IPS-20b (cell line): ENCODE measurements at regions not wholly inside any gene's neighbourhood (a gene's known extent, or its start where the extent isn't known, plus 50 kb on each side); places are given as distances from the start of the nearest gene placed in this dataset.

Experiments
- H3K27ac ChIP-seq: one replicate; pipeline ENCODE4 v1.5.1; 2013; ENCODE audit warnings: low read length
- H3K27me3 ChIP-seq: 2 replicates; pipeline ENCODE4 v1.6.1; 2013; ENCODE audit warnings: mild to moderate bottlenecking, low read length, inconsistent platforms; ENCODE audit not compliant: insufficient read depth
- H3K36me3 ChIP-seq: 2 replicates; pipeline ENCODE4 v1.6.1; 2013; ENCODE audit warnings: low read depth, mild to moderate bottlenecking, inconsistent platforms, low read length, moderate library complexity; ENCODE audit not compliant: insufficient read depth
- H3K4me1 ChIP-seq: 2 replicates; pipeline ENCODE4 v1.6.1; 2013; ENCODE audit warnings: mild to moderate bottlenecking, control low read depth, inconsistent platforms, low read length, moderate library complexity; ENCODE audit not compliant: insufficient read depth
- H3K4me3 ChIP-seq: 2 replicates; pipeline ENCODE4 v1.5.1; 2013; ENCODE audit warnings: mild to moderate bottlenecking, low read length, inconsistent platforms
- H3K9ac ChIP-seq: 2 replicates; pipeline ENCODE4 v1.6.1; 2013; ENCODE audit warnings: low read depth, mild to moderate bottlenecking, inconsistent platforms, low read length, moderate library complexity
- H3K9me3 ChIP-seq: 2 replicates; pipeline ENCODE4 v1.6.1; 2013; ENCODE audit warnings: mild to moderate bottlenecking, low read depth, low read length, inconsistent platforms; ENCODE audit not compliant: insufficient read depth

DNA sequence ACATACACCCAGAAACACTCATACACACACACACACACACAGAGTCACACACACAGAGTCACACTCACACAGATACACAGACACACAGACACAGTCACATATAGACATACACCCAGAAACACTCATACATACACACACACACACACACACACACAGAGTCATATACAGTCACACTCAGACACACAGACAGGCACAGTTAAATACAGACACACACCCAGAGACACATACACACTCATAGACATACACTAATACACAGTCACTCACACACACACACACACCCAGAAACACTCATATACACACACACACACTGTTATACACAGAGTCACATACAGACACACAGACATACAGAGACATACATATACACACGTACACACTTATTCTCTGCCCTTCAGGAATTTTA lies 250.9 kb downstream of the QKI start:
- Histone ChIP-seq H3K9me3 (no peaks in the 10 kb centered on the region; the same call in 1 of the 2 replicates), H3K4me3 (no peak overlapping the region), H3K36me3 (no peaks in the 10 kb centered on the region), H3K27ac (no peak overlapping the region), H3K4me1 (no peaks in the 10 kb centered on the region), H3K9ac (no peak overlapping the region), H3K27me3 (no peaks in the 10 kb centered on the region)

DNA sequence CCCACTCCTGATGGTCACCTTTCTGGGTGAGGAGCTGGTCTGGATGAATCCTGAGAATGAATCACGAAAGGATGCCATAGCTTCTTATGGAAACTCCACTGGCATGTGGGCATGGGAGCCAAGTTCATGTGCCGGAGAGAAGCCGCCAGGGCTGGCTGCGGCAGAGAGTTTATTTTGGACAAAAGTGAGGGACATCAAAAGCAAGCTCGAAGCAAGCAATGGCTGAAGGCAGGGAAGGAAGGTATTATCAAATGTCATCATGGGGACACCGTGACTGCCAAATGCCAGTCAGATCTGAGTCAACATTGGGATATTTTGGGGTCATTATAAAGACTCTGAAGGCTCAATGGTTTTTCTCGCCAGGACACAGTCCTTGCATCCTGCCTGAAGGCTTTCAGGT lies 249.1 kb downstream of the QKI start:
- no peaks in the 10 kb centered on the region for H3K4me1 ChIP-seq
- no peaks in the 10 kb centered on the region for H3K9me3 ChIP-seq
- H3K4me3 ChIP-seq: no peak overlapping the region
- no peak overlapping the region for H3K27ac ChIP-seq
- no peaks in the 10 kb centered on the region for H3K27me3 ChIP-seq
- no peak overlapping the region for H3K9ac ChIP-seq
- no peaks in the 10 kb centered on the region for H3K36me3 ChIP-seq

DNA sequence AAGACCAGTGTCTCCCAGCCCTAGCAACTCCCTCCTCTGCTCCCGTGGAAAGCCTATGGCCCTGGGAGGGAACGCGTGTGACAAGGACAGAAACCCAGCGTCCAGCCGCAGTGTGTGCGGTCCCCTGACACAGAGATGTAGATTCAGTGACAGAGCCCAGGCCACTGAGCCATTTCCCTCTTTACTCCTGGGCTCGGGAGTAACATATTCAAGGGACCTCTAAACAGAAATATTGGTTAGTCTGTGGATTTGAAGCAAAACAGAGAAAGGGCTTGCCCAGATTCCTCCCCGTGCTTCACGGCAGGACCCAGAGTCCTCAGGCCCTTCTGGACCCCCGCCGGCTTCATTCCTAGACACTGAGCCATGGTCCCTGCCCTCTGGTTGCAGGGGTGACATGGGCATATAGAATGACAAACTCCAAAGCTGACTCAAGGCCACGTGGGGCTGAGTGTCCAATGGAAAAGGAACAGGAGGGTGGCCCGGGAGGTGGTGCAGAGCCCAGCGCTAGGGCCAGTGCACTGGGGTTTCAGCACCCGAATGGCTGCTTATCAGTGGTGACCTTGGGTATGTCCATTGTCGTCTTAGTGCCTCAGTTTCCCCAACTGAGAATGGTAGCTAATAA lies 248.2 kb downstream of the QKI start:
- Histone ChIP-seq H3K36me3 (no peaks in the 10 kb centered on the region), H3K4me3 (no peak overlapping the region), H3K9ac (no peak overlapping the region), H3K9me3 (no peaks in the 10 kb centered on the region), H3K27ac (no peak overlapping the region), H3K4me1 (no peaks in the 10 kb centered on the region), H3K27me3 (no peaks in the 10 kb centered on the region)

GRCh38 chr6:163661272-163661671 lies 246.8 kb downstream of the QKI start:
- Histone ChIP-seq H3K4me3 (no peak overlapping the region), H3K4me1 (no peaks in the 10 kb centered on the region), H3K9me3 (no peaks in the 10 kb centered on the region), H3K36me3 (no peaks in the 10 kb centered on the region), H3K9ac (no peak overlapping the region), H3K27ac (no peak overlapping the region), H3K27me3 (no peaks in the 10 kb centered on the region)

DNA sequence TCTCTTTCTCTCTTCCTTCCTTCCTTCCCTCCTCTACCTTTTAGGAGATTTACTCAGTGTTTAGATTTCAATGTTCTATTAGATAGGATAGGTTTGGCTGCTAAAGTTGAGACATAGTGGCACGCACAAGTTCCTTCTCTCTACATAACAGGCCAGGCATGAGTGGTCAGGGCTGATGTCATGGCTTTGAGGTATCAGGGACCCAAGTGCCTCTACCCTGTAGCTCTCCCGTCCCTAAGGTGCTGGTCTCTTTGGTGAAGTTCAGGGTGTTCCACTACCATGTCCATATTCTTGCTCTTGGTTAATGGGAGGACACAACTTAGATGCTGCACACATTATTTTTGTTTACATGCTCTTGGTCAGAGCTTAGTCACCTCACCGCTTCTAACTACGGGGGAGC lies 245.3 kb downstream of the QKI start:
- H3K27me3 ChIP-seq: no peaks in the 10 kb centered on the region
- H3K36me3 ChIP-seq: no peaks in the 10 kb centered on the region
- H3K4me3 ChIP-seq: no peak overlapping the region

GRCh38 chr6:163655217-163656121 lies 241.0 kb downstream of the QKI start:
- H3K4me3 ChIP-seq: no peak overlapping the region
- no peak overlapping the region for H3K27ac ChIP-seq
- no peaks in the 10 kb centered on the region for H3K9me3 ChIP-seq
- H3K27me3 ChIP-seq: no peaks in the 10 kb centered on the region
- H3K4me1 ChIP-seq: no peaks in the 10 kb centered on the region
- H3K36me3 ChIP-seq: no peaks in the 10 kb centered on the region
- H3K9ac ChIP-seq: no peak overlapping the region

More for the DNA sequence above, 245.3 kb downstream of the QKI start:
- Histone ChIP-seq H3K9me3 (no peaks in the 10 kb centered on the region), H3K27ac (no peak overlapping the region), H3K4me1 (no peaks in the 10 kb centered on the region), H3K9ac (no peak overlapping the region)

DNA sequence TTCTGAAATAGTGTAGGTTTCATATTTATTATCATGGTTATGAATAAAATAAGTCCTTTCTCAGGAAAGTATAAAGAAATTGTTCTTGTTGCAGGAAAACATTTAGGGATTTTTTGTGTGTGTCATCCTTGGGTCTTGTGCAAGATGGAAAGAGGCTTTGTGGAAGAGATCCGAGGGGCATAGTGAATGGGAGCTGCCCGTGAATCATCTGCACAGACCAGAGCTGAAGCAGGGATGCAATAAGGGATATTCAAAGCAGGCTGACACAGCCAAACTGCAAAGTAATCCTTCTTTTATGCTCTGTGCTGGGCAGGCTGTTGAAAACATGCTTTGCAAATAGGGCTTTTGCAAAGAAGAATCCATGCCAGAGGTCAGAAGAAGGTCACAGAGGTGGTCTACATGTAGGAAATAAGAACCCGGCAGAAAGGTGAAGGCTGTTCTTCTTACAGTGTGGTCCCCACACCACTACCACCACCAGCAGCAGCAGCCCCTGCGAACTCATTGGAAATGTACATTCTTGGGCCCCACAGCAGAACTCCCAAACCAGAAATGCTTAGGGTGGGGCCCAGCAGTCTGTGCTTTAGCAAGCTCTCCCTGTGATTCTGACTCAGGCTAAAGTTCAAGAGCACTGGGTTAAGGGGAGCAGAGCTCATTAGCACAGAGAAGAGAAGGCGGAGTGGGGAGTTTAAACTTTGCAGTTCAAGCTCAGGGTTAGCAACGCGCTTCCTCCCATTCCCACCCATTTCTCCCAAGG lies 237.6 kb downstream of the QKI start:
- H3K27ac ChIP-seq: no peak overlapping the region
- no peak overlapping the region for H3K4me3 ChIP-seq
- H3K9me3 ChIP-seq: no peaks in the 10 kb centered on the region

DNA sequence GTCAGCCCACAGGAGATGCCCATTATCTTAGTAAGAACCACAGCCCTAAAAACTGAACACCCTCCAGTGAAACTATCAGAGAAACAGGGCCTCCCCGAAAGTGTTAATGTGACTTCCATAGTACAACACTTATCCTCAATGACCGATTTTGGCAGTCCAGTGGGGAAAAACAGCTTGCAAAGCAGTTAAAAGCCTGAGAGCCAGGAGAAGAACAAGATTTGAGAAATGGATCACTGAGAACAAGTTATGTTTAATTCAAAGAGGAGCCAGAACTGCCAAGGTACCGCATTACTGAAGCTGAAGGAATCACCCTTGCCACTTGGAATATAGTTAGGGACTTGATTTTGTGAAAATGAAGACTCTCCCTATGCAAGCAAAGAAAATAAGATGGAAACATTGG lies 236.9 kb downstream of the QKI start:
- no peak overlapping the region for H3K27ac ChIP-seq
- no peak overlapping the region for H3K9ac ChIP-seq
- H3K27me3 ChIP-seq: no peaks in the 10 kb centered on the region
- no peak overlapping the region for H3K4me3 ChIP-seq
- H3K9me3 ChIP-seq: no peaks in the 10 kb centered on the region
- H3K36me3 ChIP-seq: no peaks in the 10 kb centered on the region
- no peaks in the 10 kb centered on the region for H3K4me1 ChIP-seq

More for the DNA sequence above, 237.6 kb downstream of the QKI start:
- H3K4me1 ChIP-seq: no peaks in the 10 kb centered on the region
- no peaks in the 10 kb centered on the region for H3K27me3 ChIP-seq
- H3K36me3 ChIP-seq: no peaks in the 10 kb centered on the region
- no peak overlapping the region for H3K9ac ChIP-seq

- H3K9me3 ChIP-seq: no peaks in the 10 kb centered on the region
- H3K9ac ChIP-seq: no peak overlapping the region
- H3K36me3 ChIP-seq: no peaks in the 10 kb centered on the region
- H3K27me3 ChIP-seq: no peaks in the 10 kb centered on the region
- H3K4me3 ChIP-seq: no peak overlapping the region
- no peaks in the 10 kb centered on the region for H3K4me1 ChIP-seq
- H3K27ac ChIP-seq: no peak overlapping the region
Observed at GRCh38 chr6:163648868-163649267, 234.3 kb downstream of the QKI start.

DNA sequence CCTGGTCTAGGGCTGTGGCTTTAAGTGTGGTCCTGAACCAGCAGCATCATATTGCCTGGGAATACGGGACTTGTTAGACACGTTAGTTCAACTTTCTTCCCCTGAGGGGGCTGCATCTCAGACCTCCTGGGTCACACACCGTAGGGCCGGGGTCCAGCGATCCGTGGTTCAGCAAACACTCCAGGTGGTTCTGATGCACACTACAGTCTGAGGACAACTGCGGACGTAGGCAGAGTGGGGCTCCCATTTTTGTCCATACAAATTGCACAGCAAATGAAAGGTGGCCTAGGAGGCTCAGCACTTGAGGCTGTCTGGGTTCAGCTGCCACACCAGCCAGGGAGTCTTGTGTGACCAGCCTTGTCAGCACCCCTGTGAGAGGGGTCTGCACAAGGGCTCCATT lies 233.1 kb downstream of the QKI start:
- Histone ChIP-seq H3K4me3 (no peak overlapping the region), H3K9ac (no peak overlapping the region), H3K27me3 (no peaks in the 10 kb centered on the region), H3K4me1 (no peaks in the 10 kb centered on the region), H3K27ac (no peak overlapping the region), H3K9me3 (no peaks in the 10 kb centered on the region), H3K36me3 (no peaks in the 10 kb centered on the region)

GRCh38 chr6:163646866-163647265 lies 232.3 kb downstream of the QKI start:
- no peaks in the 10 kb centered on the region for H3K27me3 ChIP-seq
- H3K4me1 ChIP-seq: no peaks in the 10 kb centered on the region
- no peaks in the 10 kb centered on the region for H3K9me3 ChIP-seq
- H3K27ac ChIP-seq: no peak overlapping the region
- H3K4me3 ChIP-seq: no peak overlapping the region
- no peaks in the 10 kb centered on the region for H3K36me3 ChIP-seq
- H3K9ac ChIP-seq: no peak overlapping the region
